Stomach (tissue), 4 donors: ENCODE measurements at regions not wholly inside any gene's neighbourhood (a gene's known extent, or its start where the extent isn't known, plus 50 kb on each side); places are given as distances from the start of the nearest gene placed in this dataset.

Experiments
- CTCF ChIP-seq, 7 experiments: fragments of 450-650 bp in 4 of 7; fragments of 200-600 bp in 3 of 7; sonication (generic) in 3 of 7; IDR thresholded peaks; one replicate each; pipeline ENCODE4 v1.5.1; 2016 to 2019; ENCODE audit warnings: antibody characterized with exemption in 7 of 7, control low read depth in 2 of 7, mild to moderate bottlenecking in 1 of 7
- POLR2AphosphoS5 ChIP-seq, 3 donors: sonication (generic); formaldehyde crosslinking; IDR thresholded peaks; one replicate each; pipeline ENCODE4 v1.6.1; 2016; ENCODE audit warnings: antibody characterized with exemption in 3 of 3

DNA sequence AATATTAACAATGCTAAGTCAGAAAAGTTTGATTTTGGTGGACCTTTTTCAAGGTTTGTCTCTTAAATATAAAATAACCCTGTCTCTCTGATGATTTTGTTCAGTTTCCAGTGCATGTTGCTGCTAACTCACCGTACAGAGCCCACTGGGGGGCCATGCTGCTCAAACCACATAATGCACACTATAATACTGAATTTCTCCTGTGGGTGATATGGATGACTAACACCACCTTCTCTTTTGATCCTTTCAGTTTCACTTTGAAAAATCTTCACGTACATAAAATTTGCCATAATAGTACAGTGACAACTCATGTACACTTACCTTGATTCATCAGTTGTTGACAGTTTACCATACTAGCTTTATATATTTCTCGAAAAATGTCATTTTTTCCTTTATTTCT is 506.6 kb upstream of the MAN1A1 start:
- TF ChIP-seq CTCF (IDR thresholded peaks at IDR 0.05) (no peak), POLR2AphosphoS5 (IDR thresholded peaks at IDR 0.05) (no peak)
